ENCODE measurements at regions not wholly inside any gene's neighbourhood (a gene's known extent, or its start where the extent isn't known, plus 50 kb on each side); places are given as distances from the start of the nearest gene placed in this dataset.

DNA sequence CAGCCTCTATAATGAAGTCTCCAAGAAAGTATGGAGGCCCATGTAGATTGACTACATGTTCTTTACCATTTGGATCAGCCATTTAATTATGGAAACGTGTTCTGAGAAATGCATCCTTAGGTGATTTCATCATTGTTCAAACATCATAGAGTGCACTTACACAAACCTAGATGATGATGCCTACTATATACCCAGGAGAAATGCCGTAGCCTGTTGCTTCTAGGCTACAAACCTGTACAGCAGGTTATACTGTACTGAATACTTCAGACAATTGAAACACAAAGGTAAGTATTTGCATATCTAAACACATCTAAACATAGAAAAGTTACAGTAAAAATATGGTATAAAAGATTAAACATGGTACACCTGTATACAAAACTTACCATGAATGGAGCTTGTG is 186.5 kb upstream of the FSTL5 start:
- TF ChIP-seq EZH2 (IDR thresholded peaks at IDR 0.05; ENCODE audit: low read length, unreplicated experiment) (no peak), EZH2phosphoT487 (IDR thresholded peaks at IDR 0.05; ENCODE audit: borderline replicate concordance, low read length) (no peak)
- TF ChIP-seq, protein P1, sequence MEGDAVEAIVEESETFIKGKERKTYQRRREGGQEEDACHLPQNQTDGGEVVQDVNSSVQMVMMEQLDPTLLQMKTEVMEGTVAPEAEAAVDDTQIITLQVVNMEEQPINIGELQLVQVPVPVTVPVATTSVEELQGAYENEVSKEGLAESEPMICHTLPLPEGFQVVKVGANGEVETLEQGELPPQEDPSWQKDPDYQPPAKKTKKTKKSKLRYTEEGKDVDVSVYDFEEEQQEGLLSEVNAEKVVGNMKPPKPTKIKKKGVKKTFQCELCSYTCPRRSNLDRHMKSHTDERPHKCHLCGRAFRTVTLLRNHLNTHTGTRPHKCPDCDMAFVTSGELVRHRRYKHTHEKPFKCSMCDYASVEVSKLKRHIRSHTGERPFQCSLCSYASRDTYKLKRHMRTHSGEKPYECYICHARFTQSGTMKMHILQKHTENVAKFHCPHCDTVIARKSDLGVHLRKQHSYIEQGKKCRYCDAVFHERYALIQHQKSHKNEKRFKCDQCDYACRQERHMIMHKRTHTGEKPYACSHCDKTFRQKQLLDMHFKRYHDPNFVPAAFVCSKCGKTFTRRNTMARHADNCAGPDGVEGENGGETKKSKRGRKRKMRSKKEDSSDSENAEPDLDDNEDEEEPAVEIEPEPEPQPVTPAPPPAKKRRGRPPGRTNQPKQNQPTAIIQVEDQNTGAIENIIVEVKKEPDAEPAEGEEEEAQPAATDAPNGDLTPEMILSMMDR (conservative IDR thresholded peaks at IDR 0.05; ENCODE audit: low read depth, low read length), result no peak
- Histone ChIP-seq H3K9ac (ENCODE audit: low read length) (no peak overlapping the region), H3K27ac (ENCODE audit: low read length) (no peak overlapping the region), H2AFZ (ENCODE audit: low read length) (no peak overlapping the region), H3K4me2 (ENCODE audit: low read length) (no peak overlapping the region), H3K9me3 (ENCODE audit: low read length) (no peaks in the 10 kb centered on the region), H4K20me1 (ENCODE audit: low read length) (no peaks in the 10 kb centered on the region), H3F3A (ENCODE audit: low read length, unreplicated experiment) (no peaks in the 10 kb centered on the region), H3K79me2 (ENCODE audit: low read length) (no peaks in the 10 kb centered on the region), H3K4me3 (ENCODE audit: low read length) (no peak overlapping the region), H3K36me3 (ENCODE audit: low read depth, low read length) (no peaks in the 10 kb centered on the region), H3K4me1 (ENCODE audit: insufficient read depth, low read length) (peaks cover 4% of the 10 kb centered on the region; the same call in 1 of the 2 replicates), H3K27me3 (ENCODE audit: low read length) (no peaks in the 10 kb centered on the region), H3K9me2 (replicated peaks; ENCODE audit: low read length) (no peaks in the 10 kb centered on the region)
- ATAC-seq (no peak), DNase-seq (peak; percentile 19)
- intact Hi-C loops (cut with micrococcal nuclease), result loop anchor here (10.0 kb wide), 1 partner anchor 166 kb away; no protein-coding TSS in a partner anchor
- POLR2A ChIA-PET (ENCODE audit: unreplicated experiment), result no interaction called here
- CTCF ChIA-PET, result no interaction called here
- no TSS peak for BruUV-seq (replicated peaks)

DNA sequence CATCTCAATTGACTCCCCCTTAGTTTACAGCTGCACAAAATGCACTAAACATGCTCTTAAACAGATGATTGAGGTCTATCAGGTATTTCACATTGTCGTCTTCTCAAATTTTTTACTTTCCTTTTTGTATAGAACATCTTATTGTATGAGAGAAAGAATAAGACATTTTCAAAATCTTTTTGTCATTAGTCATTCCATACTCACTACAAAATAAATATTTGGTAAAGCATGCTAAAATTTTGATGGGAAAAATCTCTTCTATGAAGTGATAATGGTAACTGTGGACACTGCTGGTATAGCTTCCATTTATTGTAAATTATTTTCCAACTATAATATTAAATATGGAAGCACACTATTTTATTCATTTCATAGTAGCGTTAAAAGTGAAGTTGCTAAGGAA is 185.6 kb upstream of the FSTL5 start:
- H3K9ac ChIP-seq (ENCODE audit: low read length), result no peak overlapping the region
- ChIA-PET CTCF (interaction anchor here (0.7 kb wide), 1 partner anchor 107 kb away, joined by 5 read pairs; no protein-coding TSS in a partner anchor), POLR2A (ENCODE audit: unreplicated experiment) (no interaction called here)
- no peaks in the 10 kb centered on the region for H4K20me1 ChIP-seq (ENCODE audit: low read length)
- H3F3A ChIP-seq (ENCODE audit: low read length, unreplicated experiment), result no peaks in the 10 kb centered on the region
- no peaks in the 10 kb centered on the region for H3K27me3 ChIP-seq (ENCODE audit: low read length)
- H3K79me2 ChIP-seq (ENCODE audit: low read length), result no peaks in the 10 kb centered on the region
- no peaks in the 10 kb centered on the region for H3K9me2 ChIP-seq (replicated peaks; ENCODE audit: low read length)
- peaks cover 4% of the 10 kb centered on the region; the same call in 1 of the 2 replicates for H3K4me1 ChIP-seq (ENCODE audit: insufficient read depth, low read length)
- peak overlapping the region; percentile 53; the same call in 1 of the 2 replicates for H3K4me3 ChIP-seq (ENCODE audit: low read length)
- H2AFZ ChIP-seq (ENCODE audit: low read length), result no peak overlapping the region
- H3K27ac ChIP-seq (ENCODE audit: low read length), result no peak overlapping the region
- peak overlapping the region; percentile 74 for H3K4me2 ChIP-seq (ENCODE audit: low read length)
- intact Hi-C loops (cut with micrococcal nuclease), result loop anchor here (10.0 kb wide), 1 partner anchor 115 kb away; no protein-coding TSS in a partner anchor
- TF ChIP-seq, protein P1 (conservative IDR thresholded peaks at IDR 0.05; ENCODE audit: low read depth, low read length), result no peak
- TF ChIP-seq EZH2phosphoT487 (IDR thresholded peaks at IDR 0.05; ENCODE audit: borderline replicate concordance, low read length) (no peak), EZH2 (IDR thresholded peaks at IDR 0.05; ENCODE audit: low read length, unreplicated experiment) (no peak)
- ATAC-seq (peak; percentile 87), DNase-seq (peak; percentile 58)
- BruUV-seq (replicated peaks), result no TSS peak
- H3K36me3 ChIP-seq (ENCODE audit: low read depth, low read length), result no peaks in the 10 kb centered on the region
- H3K9me3 ChIP-seq (ENCODE audit: low read length), result no peaks in the 10 kb centered on the region

DNA sequence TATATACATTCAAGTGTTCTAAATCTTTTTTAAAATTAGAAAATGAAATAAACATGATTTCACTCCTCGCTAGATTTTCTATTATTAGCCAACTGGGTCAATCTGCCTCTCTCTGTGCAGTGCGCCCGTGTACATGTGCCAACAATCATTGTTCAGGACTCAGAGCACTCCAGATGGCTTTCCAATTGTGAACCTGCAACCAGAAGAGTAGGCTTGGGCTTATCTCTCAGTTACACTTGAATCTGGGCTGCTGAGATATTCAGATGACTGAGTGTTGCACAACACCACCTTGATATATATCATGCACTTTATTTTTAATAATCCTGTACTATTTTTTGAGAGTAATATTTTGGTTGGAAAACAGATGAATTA is 184.0 kb upstream of the FSTL5 start:
- ATAC-seq, result no peak
- Histone ChIP-seq H3K9me2 (replicated peaks; ENCODE audit: low read length) (no peaks in the 10 kb centered on the region), H3K36me3 (ENCODE audit: low read depth, low read length) (no peaks in the 10 kb centered on the region), H2AFZ (ENCODE audit: low read length) (no peak overlapping the region), H3K4me1 (ENCODE audit: insufficient read depth, low read length) (peaks cover 4% of the 10 kb centered on the region; the same call in 1 of the 2 replicates), H3K9me3 (ENCODE audit: low read length) (no peaks in the 10 kb centered on the region), H3K4me2 (ENCODE audit: low read length) (no peak overlapping the region), H3K27me3 (ENCODE audit: low read length) (no peaks in the 10 kb centered on the region), H3K4me3 (ENCODE audit: low read length) (no peak overlapping the region), H4K20me1 (ENCODE audit: low read length) (no peaks in the 10 kb centered on the region), H3K9ac (ENCODE audit: low read length) (no peak overlapping the region), H3K79me2 (ENCODE audit: low read length) (no peaks in the 10 kb centered on the region), H3K27ac (ENCODE audit: low read length) (no peak overlapping the region), H3F3A (ENCODE audit: low read length, unreplicated experiment) (no peaks in the 10 kb centered on the region)
- no peak for DNase-seq
- BruUV-seq (replicated peaks), result no TSS peak
- POLR2A ChIA-PET (ENCODE audit: unreplicated experiment), result no interaction called here
- CTCF ChIA-PET, result no interaction called here
- intact Hi-C loops (cut with micrococcal nuclease), result loop anchor here (10.0 kb wide), 1 partner anchor 117 kb away; no protein-coding TSS in a partner anchor
- TF ChIP-seq EZH2 (IDR thresholded peaks at IDR 0.05; ENCODE audit: low read length, unreplicated experiment) (no peak), EZH2phosphoT487 (IDR thresholded peaks at IDR 0.05; ENCODE audit: borderline replicate concordance, low read length) (no peak)
- TF ChIP-seq, protein P1 (conservative IDR thresholded peaks at IDR 0.05; ENCODE audit: low read depth, low read length), result no peak

All from PC-3 (cell line).